NCI-H82 (cell line): ENCODE measurements at regions not wholly inside any gene's neighbourhood (a gene's known extent, or its start where the extent isn't known, plus 50 kb on each side); places are given as distances from the start of the nearest gene placed in this dataset.

Source experiments
- DNase-seq: peaks from one replicate; lab custom pipeline; 2025; lab: John Stamatoyannopoulos, UW

DNA sequence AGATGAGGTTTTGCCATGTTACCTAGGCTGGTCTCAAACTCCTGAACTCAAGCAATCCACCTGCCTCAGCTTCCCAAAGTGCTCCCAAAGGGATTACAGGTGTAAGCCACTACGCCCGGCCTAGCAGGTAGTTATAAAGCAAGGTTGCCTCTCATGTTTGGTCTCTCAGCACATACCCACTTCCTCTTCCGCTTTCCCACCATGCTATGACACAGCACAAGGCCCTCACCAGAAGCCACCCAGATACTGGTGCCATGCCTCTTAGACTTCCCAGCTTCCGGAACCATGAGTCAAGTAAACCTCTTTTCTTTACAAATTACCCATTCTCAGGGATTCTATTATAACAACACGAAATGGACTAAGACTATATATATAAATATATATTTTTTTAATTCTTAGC is 143.6 kb downstream of the COPRS start:
- DNase-seq = no peak

DNA sequence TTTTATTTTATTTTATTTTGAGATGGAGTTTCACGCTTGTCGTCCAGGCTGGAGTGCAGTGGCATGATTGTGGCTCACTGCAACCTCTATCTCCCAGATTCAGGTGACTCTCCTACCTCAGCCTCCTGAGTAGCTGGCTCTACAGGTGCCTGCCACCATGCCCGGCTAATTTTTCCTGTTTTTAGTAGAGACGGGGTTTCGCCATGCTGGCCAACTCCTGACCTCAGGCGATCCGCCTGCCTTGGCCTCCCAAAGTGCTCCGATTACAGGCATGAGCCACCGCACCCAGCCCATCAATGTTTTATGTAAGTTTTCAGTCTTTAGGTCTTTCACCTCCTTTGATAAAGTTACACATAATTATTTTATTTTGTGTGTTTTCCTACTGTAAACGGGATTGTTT is 154.6 kb downstream of the COPRS start:
- no peak for DNase-seq

DNA sequence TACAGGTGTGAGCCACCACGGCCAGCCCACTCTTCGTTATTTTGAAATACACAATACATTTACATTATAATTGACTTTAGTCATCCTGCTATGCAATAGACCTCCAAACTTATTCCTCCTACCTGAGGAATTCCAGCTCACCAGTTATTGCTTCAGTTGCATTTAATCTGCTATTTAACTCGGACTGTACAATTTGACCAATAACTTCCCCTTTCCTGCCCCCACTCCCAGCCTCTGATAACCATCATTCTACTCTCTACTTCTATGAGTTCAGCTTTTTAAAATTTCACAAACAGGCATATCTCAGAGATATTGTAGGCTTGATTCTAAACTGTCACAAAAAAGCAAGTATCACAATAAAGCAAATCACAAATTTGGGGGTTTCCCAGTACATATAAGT is 157.0 kb downstream of the COPRS start:
- no peak for DNase-seq

DNA sequence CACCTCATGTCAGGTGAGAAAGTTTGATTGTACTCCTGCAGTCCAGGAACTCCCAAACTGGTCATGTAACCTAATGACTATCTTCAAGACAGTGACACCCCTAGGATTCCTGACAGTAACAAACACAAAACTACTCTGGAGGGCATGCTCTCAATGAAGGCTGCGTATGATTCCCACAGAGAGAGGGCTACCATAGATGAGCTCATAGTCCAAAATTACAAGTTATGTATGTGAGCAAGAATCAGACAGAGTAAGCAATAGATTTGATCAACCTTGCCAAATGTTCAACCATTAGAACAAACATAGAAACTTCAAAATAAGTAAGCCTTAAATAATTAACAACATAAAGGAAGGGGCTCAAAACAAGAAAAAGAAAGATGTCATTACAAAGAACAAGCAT is 158.1 kb downstream of the COPRS start:
- no peak for DNase-seq

DNA sequence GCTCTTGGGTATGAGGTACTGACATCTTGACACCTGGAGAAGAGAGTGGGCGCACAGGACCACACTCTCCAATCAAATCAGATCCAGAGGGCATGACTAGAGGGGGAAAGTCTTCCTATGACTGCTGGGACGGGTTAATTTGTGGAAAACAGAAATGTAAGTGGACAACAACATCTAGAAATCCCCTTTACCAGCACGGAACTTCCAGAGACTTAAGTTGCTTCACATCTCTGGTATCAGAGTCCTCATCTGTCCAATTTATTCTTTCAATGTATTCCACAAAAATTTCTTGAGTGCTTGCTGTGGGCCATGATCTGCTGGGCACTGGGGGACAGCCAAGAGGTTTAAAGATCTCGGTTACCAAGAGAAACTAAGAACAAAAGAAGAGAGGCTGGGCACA is 159.2 kb downstream of the COPRS start:
- DNase-seq = no peak

DNA sequence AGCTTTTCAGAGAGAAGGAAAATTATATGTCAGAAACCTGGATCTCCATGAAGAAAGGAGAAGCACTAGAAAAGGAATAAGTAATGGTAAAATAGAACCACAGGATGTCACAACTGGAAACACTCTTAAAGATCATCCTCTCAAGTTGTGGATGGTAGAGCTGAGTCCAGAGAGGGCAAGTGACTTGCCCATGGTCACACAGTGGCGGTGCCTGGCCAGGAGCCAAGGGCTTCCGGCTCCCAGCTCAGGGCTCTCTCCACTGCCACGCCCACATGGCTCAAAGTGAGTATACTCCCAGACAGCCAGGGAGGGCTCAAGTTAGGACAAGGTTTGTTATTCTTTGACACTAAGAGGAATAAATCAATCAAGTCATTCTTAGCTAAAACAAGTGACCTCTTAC is 159.8 kb downstream of the COPRS start:
- DNase-seq = peak; percentile 18

DNA sequence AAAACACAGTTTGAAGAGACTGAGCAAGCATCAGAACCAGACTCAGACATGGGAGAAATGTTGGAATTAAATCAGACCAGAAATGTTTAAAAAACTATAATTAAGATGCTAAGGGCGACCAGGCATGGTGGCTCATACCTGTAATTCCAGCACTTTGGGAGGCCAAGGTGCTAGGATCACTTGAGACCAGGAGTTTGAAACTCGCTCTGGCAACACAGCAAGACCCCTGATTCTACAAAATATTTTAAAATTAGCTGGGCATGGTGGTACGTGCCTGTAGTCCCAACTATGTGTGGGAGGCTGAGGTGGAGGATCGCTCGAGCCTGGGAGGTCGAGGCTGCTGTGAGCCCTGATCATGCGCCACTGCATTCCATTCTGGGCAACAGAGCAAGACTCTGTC is 160.3 kb downstream of the COPRS start:
- DNase-seq = no peak

DNA sequence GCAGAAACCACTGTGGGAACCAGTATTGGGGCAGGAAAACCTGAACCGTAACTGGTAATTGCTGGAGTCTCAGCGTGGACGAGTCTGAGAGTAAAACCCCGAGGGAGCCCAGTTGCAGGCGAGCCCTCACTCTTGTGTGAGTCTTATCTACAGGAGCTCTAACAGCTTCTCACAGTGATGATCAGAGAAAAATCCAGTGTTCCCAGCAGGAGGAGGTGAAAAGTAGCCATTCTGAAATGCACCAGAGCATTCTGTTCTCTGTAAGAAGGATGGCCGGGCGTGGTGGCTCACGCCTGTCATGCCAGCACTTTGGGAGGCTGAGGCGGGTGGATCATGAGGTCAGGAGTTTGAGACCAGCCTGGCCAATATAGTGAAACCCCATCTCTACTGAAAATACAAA is 161.2 kb downstream of the COPRS start:
- DNase-seq = no peak

DNA sequence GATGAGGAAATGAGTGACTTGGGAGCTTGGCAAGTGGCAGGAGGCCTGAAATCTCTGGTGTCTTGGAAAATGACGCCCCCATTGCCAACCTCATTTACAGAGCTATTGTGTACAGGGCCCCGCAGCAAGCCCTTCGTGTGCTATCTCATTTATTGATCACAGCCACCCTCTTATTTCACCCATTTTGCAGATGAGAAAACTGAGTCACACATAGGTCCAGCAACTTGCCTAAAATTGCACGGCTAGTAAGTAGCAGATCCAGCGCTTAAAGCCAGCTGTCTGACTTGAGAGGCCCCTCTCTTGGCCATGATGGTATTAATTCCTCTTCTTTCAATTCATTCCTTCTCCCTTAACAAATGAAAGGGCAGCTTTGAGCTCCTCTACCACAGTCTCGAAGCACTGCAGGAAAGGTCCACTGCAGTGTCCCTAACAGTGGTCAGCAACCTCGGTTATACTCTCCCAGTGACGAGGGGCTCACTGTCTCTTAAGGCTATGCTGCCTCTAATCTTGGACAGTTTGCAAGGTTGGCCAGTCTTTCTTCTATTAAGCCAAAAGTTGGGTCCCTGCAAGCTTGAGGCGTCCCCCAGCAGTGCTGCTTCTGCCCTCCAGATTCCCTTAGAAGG is 162.2 kb downstream of the COPRS start:
- no peak for DNase-seq

DNA sequence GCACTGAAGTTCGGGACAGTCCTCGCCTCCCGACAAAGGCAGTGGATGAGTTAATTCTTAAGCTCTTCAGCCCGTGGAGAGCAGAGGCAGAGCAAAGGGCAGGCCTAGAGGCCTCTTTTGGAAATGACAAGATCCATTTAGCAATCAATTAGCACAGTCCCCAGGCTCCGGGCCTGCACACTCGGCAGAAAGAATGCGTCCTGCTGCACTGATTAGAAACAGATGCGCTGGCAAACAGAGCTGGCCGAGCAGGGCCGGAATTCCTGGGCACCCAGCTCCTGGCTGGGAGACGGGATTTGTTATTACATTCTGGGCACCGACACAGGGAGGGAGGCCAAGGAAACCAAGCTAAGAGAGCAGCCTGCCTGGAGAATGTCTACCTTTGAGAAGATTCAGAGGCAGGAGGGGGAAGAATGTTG is 162.9 kb downstream of the COPRS start:
- peak; percentile 84 for DNase-seq

DNA sequence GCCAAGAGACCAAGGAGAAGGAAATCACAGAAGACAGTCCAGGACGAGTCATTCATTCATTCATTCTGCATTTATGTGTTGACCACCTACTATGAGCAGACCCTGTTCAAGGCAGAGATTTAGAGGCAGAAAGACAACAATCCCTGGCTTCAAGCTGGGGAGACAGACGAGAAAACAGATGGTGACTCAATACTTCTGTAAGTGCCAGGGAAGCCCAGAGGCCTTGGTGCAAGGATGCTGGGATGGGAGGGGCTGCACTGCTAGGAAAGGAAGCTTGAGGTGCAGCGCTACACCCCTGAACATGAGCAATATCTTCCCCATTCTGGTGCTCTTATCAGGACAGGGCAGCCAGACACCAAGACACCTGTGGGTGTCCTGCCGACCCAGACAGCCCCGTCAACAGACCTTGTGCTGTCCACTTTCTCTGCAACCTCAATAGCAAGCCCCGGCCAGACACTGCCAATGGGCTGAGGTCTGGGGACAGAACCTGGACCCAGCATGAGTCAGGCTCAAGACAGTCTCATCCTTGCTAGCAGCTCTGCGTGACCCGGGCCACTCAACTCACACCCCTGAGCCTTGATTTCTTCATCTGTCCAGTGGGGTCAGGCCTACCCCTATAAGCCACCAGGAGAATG is 163.5 kb downstream of the COPRS start:
- no peak for DNase-seq

DNA sequence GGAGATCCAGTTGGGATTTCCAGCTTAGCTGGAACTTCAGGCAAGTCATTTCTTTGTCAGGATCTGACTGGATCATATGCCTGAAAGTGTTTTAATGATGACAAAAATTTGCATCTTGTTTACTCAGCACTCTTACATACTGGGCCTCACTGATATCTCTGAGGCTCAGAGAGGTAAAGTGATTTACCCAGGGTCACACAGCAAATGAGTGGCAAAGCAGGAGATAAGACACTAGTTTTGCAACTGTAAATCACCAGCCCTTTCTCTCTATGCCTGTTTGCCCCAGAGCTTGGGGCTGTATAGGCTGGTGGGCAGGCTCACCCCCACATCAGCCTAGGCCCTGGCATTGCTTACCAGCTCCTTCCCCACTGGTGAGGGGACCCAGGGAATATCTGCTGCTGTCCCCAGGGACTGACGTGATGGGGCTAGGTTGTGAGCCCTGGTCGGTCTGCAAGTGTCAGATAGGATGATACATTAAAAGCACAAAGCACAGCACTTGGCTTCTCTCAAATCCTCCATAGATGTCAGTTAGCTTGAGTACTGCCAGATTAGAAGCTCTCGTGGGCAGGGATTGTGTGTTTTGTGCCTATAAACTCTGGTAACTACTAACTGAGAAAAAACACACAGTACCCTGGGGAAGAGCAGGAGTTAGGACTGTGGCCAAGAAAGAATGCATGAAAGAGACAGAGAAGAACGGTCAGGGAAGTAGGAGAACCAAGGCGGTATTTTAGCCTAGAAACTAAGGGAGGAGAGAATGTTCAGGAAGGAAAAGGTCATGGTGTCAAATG is 165.4 kb downstream of the COPRS start:
- no peak for DNase-seq

DNA sequence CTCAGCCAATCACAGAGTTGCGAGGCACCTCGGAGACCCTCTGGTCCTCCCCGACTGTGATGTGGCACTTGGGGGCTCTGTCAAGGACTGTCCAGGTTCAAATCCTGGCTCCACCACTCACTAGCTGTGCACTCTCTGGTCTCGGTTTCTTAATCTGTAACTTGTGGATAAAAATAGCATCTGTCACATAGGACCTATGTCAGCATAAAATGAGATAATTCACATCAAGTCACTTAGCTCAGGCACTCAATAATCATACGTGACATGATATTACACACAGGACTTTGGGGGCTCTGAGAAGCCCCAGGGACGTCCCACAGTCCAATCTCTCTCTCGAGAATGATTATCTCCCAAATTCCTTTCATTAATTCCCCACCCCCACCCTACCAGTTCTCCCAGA is 166.4 kb downstream of the COPRS start:
- no peak for DNase-seq

DNA sequence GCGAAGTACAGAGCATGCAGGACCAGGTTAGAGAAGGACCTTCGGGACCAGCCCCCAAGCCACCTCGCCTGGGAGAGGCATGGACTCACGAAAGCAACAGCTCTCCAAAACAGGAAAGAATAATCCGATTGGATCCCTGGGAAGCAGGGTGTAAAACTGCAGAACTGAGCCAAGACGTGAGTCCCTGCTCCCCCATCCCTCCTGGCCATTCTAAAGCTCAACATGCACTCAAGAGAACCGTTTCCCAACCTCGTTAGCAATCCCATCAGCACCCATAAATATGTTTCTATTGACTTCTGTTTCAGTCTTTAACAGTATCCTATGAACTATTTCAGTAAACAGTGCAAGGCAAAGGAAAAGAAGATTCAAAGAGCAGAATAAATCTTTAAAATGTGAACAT is 167.0 kb downstream of the COPRS start:
- DNase-seq = no peak

DNA sequence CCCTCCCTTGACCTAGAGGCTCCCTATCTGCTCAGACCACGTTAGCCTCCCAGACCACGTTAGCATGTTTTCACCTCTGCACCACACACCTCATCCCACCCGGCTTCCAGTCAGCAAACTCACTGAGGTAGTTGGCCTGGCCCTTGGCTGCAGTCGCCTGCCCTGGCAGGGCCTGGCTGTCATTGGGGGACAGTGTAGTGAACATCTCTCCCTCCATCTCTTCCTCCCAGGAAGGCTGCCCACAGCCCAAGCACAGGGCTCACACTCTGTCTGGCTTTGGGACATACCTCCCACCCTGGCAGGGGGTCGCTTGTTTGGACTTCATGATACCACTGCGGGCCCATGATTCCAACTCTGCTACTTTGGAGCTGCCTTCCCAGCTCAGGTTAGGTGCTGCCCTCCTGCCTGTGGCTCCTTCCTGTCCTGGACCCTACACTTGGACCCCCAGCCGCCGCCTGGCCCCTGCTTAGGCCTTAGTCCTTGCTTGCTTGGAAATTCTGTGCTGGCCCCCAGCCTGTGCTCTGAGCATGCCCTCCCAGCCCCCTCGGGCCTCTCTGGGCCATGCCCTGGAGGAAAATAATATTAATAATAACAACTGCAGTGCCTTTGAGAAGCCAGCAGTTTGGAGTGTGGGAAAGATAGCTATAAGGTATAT is 167.7 kb downstream of the COPRS start:
- no peak for DNase-seq

DNA sequence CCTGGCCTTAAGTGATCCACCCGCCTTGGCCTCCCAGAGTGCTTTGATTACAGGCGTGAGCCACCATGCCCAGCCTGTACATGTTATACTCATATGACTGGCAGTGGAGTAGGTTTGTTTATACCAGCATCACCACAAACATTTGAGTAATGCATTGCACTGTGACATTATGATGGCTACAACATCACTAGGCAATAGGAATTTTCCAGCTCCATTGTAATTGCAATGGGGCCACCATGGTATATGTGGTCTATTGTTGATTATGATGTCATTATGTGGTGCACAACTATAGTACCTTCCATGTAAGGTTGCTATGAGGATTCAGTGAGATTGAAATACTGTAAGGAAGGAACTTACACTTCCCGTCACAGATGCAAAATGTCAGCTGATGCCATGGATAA is 168.9 kb downstream of the COPRS start:
- DNase-seq = no peak

DNA sequence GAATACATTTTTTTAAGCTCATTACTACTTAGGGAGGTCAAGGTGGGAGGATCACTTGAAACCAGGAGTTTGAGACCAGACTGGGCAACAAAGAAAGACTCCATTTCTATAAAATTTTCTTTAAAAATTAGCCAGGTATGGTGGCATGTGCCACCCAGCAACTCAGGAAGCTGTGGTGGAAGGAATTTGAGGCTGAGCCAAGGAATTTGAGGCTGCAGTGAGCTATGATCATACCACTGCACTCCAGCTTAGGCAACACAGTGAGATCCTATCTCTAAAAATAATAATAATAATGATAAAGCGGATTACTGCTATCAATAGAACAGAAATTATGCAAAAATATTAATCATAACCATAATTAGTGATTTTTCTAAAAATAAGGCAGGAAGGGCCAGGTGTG is 170.3 kb downstream of the COPRS start:
- DNase-seq = no peak

DNA sequence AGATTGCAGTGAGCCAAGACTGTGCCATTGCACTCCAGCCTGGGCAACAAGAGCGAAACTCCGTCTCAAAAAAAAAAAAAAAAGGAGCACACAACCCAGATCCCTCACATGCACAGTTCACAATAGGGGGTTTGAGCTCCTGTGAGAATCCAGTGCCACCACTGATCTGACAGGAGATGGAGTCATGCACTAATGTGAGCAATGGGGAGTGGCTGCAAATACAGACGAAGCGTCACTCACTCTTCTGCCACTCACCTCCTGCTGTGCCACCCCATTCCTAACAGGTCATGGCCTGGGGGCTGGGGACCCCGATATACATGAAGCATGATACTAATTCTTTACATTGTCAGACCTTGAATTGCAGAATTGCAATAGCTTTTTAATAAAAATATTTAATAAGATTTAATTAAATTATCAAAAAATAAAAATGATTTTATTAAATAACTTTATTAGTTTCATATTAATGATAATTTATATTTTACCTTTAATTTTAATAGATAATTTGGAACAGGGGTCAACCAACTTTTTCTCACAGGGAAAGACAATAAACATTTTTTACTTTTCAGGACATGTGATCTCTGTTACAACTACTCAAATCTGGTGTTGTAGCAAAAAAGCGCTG is 171.4 kb downstream of the COPRS start:
- no peak for DNase-seq

DNA sequence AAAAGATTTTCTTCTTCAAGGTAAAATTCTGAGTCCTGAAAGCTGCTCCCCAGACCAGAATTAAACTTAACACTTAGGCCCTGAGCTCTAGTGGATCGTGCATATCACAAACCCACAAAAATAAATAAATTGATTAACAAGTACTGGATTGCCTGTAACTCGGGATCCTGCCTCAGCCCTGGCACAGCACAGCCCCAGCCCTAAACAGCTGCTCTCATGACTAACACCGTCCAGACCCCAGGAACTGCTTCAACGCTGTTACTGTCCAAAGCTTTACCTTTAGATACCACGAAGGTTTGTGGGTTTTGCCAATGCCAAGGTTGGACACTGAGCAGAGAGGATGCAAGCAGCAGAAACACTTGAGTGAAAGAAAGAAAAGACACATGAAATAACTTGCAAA is 172.5 kb downstream of the COPRS start:
- no peak for DNase-seq

DNA sequence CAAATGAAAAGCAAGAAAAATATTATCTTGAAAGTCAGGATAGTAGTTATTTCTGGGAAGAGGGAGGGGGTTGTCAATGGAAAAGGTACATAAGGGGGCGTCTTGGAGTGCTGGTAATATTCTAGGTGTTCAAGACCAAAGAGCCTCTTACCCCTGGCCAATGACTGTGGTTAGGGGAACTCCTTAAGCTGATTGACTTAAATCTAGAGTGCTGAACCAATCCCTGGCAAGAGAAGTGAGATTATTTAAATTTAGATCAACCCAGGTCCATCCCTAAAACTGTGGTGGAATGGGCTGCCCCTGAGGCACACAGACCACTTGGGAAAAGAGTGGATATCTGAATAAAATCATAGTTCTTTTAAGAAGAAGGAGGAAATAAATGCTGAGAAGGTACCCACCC is 174.1 kb downstream of the COPRS start:
- peak; percentile 38 for DNase-seq

DNA sequence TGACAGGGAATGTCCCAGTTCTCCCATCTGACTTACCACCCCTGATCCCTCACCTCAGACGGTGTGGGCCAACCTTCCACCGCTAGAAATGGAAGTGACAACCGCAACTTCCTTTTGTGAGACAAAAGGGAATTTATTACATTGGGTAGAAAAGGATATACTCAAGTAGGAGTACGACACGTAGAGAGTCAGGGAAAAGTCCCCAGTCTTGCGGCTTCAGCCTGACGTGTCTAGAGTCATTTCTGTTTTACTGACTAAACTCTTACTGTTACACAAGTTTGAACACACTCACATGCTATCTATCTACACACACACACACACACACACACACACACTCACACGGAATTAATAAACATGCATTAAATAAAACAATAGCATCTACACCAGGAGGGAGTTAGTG is 178.9 kb downstream of the COPRS start:
- no peak for DNase-seq

DNA sequence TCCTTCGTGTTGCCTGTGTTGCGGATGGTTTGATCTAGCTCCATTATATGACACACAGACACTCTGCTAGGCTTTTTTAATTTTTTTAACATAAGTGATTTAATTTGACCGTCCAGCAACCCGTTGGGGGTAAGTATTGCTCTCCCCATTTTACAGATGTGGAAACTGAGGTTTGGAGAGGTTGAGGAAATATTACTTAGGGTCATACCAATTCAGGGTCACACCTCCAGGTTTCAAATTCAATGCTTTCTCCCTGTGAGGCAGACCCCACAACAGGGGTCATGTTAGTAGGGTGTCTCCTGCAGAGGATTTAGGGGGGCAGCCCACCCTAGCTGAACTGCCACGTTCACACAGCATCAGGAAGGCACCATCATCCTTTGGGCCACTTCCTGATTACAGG is 179.4 kb downstream of the COPRS start:
- no peak for DNase-seq

DNA sequence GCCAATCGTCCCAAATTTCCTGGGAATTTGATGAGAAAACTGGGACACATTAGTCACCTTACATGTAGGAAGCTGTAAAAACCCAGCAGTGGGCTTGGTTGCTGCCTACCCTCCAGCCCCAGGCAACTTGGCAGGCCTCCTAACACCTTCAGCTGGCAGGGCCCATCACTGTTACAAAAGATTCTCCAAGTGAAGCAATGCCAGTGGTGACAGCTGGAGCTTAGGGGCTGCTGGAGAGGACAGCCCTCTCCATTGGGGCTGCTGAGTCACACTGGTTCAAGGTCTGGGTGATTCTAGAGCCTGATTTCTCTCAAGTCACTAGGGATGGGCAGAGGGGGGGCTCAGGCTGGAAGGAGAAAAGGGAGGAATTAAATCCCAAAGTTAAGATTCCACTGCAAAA is 180.6 kb downstream of the COPRS start:
- DNase-seq = peak; percentile 18
